H1 (cell line): ENCODE measurements at regions not wholly inside any gene's neighbourhood (a gene's known extent, or its start where the extent isn't known, plus 50 kb on each side); places are given as distances from the start of the nearest gene placed in this dataset.

Source experiments
- BCL11A ChIP-seq, 2 experiments: IDR thresholded peaks; one replicate each; pipeline ENCODE4 v1.6.1; 2011; ENCODE audit warnings: low read depth in 2 of 2, low read length in 2 of 2, mild to moderate bottlenecking in 2 of 2
- CBX5 ChIP-seq: fragments of 300-800, 300-1000 bp; sonication (generic); IDR thresholded peaks from 2 replicates; pipeline ENCODE4 v1.7.1; 2016; ENCODE audit warnings: antibody characterized with exemption, low read length, low read depth
- CBX8 ChIP-seq: fragments of 300-800, 300-1000 bp; sonication (generic); IDR thresholded peaks from 2 replicates; pipeline ENCODE4 v1.7.1; 2016; ENCODE audit warnings: low read depth, low read length, borderline replicate concordance
- RAD21 ChIP-seq, 2 experiments: IDR thresholded peaks in 1 of 2; conservative IDR thresholded peaks in 1 of 2; 2 replicates each; pipeline ENCODE4 v1.6.1; 2011; ENCODE audit warnings: low read depth in 2 of 2, low read length in 2 of 2, improper control_type of control experiment in 1 of 2, inconsistent platforms in 1 of 2, mild to moderate bottlenecking in 1 of 2, moderate library complexity in 1 of 2

GRCh38 chr4:112739442-112739841 lies 102.5 kb downstream of the LARP7 start (continued):
- TF ChIP-seq RAD21 (IDR thresholded peaks at IDR 0.05 in 1 of 2, conservative IDR thresholded peaks at IDR 0.05 in 1 of 2; ENCODE audit: low read depth in 2 of 2, low read length in 2 of 2) (no peak), CBX8 (no peak), BCL11A (IDR thresholded peaks at IDR 0.05; ENCODE audit: low read depth in 2 of 2, low read length in 2 of 2) (no peak), CBX5 (no peak)
- TF ChIP-seq, all 59 proteins: peak for 0
